Forelimb muscle (tissue), 1 donor: ENCODE measurements at regions not wholly inside any gene's neighbourhood (a gene's known extent, or its start where the extent isn't known, plus 50 kb on each side); places are given as distances from the start of the nearest gene placed in this dataset.
A peak's percentile ranks its signal among the peaks of the same experiment; 100 is the strongest.
"Not testable (repeated sequence)": the region's sequence is repeated elsewhere in the genome, so short reads cannot be mapped to it uniquely, and the experiment has no call there.

ENCODE experiments used
- DNase-seq: peaks from one replicate; pipeline ENCODE4 v3.0.0-alpha.2; 2013; ENCODE audit warnings: low read depth

DNA sequence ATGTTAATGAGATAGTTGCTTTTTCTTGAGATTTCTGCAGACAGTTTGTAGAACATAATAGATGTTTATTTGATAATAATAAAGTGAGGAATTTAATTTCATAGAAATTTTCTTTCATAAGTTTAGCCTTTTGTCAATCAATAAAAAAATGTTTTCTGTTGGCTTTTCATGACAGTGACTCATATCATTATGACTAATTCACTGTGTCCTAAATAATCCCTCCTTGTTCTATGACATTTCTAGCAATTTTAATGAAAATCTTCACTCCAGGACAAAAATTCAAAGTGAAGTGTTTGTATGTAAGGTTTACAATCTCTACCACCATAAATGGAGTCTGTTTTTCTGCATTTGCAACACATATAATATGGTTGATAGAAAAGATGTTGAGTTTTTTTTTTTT is 109.9 kb downstream of the UTRN start:
- DNase-seq, result no peak

DNA sequence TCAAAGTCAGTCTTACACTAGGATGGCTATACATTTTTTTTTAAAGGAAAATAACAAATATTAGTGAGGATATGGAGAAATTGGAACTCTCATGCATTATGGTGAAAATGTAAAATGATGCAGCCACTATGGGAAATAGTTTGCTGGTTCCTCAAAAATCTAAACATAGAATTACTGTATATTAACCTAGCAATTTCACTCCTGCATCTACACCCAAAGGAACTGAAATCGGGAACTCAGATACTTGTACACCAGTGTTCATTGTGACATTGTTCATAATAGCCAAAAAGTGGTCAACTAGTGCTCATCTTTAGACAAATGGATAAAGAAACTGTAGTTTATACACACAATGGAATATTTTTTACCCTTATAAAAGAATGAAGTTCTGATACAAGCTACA is 110.7 kb downstream of the UTRN start:
- DNase-seq, result no peak

DNA sequence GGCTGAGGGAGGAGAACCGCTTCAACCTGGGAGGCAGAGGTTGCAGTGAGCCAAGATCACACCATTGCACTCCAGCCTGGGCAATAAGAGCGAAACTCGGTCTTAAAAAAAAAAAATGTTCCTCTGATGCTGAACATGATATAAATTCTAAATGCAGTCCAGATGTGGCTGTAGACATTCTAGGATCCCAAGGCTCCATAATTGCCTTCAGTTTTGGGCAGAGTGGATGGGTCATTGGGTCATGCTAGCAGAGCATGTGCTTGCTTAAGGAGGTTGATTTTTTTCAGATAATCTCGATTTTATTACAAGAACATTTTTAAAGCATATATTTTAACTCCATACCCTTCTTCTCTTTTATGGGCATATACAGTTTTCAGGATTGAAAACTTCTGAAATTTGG is 112.0 kb downstream of the UTRN start:
- DNase-seq, result no peak

DNA sequence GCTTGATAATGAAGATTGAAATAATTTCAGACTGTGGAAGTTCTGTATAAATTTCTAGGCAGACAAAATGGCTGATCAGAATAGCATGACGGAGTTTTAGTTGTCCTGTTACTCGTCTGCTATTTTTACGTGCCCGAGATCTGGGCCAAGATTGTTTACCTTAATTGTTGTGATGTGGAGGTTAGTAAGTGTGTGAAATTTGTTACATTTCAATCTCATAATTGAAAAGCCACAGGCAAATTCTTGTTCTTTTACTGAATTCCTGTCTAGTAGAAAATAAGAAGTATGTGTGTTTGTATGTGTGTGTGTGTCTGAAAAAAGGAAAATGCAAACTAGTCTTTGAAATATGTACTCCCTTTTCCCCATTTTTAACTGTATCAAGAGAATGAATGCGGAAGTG is 115.2 kb downstream of the UTRN start:
- no peak for DNase-seq

GRCh38 chr6:144401736-144402733 is 116.9 kb downstream of the UTRN start:
- no peak for DNase-seq

GRCh38 chr6:144402750-144403149 is 117.6 kb downstream of the UTRN start:
- no peak for DNase-seq

DNA sequence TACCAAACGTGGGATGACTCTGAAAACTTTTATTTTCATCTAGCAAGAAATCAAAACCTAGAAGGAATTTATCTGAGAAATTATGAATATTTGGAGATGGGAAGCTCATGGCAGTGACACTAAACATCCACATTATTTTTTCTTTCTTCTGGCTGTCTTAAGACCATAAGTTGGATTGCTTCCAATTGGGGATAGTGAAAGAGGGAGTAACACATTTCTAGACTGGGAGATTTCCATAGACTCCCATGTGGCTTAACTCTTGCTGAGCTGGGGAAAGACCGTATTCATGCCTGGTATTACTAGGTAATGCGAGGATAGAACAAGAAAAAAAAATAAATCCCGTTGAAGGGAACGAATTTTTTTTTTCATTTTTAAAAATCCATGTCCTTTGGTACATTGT is 120.0 kb downstream of the UTRN start:
- peak; percentile 26 for DNase-seq

DNA sequence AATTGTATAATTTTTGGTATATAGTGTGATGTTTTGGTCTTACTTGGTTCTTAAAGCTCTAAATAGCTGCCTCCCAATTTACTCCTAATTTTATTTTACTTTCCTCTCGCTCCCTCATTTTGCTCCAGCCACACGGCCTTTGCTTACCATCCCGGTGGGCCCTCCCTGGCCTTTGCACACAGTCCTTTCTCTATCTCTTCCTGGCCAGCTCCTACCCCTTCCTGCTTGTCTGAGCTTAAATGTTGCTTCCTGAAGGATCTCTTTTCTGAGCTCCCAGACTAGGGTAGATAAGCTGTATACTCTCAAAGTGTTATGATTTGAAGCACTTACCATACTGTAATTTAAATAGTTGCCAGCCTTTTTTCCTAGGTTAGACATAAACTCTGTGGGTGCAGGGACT is 121.7 kb downstream of the UTRN start:
- DNase-seq, result no peak

- DNase-seq, result peak; percentile 34
These were observed 123.0 kb downstream of the UTRN start for GRCh38 chr6:144408161-144408560.

- DNase-seq, result no peak
These were observed 124.9 kb downstream of the UTRN start for GRCh38 chr6:144410059-144410458.

DNA sequence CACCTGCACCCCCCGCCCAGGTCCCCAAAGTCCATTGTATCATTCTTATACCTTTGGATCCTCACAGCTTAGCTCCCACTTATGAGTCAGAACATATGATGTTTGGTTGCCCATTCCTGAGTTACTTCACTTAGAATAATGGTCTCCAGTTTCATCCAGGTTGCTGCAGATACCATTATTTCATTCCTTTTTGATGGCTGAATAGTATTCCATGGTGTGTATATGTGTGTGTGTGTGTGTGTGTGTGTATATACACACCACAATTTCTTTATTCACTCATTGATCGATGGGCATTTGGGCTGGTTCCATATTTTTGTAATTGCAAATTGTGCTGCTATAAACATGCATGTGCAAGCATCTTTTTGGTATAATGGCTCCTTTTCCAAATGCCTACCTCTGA is 125.4 kb downstream of the UTRN start:
- DNase-seq, result not testable (repeated sequence)

DNA sequence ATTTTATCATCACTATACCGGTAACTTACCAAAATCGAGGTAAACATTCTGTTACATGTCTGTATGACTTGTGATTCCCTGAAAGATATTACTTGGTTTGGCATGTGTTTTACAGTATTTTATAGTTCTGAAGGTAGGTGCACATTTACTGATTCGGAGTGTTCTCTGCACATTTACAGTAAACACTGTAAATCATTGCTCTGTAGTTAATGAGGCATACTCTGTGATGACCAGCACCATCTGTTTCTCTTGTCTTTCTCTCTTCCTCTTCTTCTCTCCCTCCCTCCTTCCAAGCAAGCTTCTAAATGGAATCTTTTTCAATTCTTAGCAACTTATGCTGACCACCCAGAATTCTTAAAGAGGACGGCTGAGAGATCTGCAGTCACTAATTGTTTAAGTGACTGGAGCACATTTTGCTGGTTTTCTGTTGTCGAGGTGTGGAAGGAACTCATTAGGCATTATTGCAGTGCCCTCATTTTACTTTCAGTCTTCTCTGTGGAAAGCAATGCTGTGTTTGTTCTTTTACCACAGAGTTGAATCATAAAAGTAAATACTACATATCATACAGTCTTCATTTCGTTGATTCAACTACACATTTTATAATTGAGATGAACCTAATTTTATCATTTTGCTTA is 126.5 kb downstream of the UTRN start:
- no peak for DNase-seq

- DNase-seq, result no peak
These were observed 128.3 kb downstream of the UTRN start for GRCh38 chr6:144413418-144413817.

GRCh38 chr6:144415014-144415413 is 129.9 kb downstream of the UTRN start:
- DNase-seq, result no peak

- DNase-seq, result no peak
These were observed 130.7 kb downstream of the UTRN start for GRCh38 chr6:144415835-144416237.

GRCh38 chr6:144416244-144416643 is 131.1 kb downstream of the UTRN start:
- no peak for DNase-seq

- DNase-seq, result no peak
These were observed 131.6 kb downstream of the UTRN start for GRCh38 chr6:144416773-144417172.

- DNase-seq, result no peak
These were observed 132.5 kb downstream of the UTRN start for GRCh38 chr6:144417681-144418080.

DNA sequence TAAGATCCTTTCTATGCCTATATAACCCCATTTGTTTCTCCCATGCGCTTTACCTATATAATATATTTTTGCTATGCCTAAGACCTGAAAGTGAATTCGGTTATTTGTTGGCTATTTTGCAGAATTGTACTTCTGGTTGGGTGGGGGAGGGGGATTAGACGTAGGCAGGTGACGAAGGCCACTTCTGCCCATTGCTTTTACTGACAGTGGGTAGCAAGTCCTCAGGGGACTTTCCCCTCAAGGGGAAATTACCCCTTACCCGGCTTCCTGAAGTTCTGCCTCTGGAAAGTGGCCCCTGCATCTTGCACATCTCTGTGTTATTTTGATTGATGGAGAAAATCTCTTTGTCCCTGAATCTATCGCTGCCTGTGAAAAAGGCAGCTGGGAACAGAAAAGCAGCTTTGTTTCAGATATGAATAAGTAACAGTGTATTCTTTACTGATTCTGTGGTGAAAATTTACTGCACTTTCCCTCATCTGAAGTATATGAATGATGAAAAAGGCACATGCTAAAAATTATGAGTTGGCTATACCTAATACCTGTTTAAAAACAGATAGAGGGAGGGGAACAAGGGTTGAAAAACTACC is 133.9 kb downstream of the UTRN start:
- DNase-seq, result no peak

DNA sequence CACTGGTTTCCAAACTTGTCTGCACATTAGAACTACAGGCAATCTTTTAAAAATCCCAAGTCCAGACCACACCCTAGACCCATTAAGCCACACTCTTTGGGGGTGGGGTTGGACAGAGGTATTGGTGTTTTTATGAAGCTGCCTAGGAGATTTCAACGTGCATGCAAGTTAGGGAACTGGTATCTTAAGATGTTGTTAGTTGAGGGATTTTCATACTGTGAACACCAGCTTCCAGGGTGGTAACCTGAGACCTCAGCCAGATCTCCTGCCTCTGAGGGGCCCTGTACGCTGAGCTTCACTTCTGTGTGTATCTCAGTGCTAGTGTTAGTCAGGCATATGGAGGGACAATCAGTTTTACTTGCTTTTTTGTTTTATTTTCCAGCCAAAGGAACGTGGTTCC is 138.0 kb downstream of the UTRN start:
- DNase-seq, result no peak

DNA sequence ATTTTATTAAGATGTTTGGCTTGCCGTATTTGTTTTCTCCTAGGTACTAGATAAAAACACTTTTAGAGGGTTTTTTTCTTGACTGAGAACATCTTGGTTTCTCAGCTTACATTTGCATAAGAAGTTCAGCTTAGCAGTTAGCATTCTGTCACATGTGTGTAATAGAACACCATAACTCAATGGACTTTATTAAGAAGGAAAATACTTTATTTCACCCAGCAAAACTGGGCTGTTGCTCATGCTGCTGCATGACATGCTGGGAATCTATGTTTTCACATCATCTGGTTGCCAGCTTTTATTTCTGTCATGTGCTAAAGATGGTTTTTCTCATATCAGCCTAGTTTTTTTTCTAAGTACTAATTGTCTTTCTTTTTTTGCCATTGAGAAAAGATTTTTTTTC is 144.6 kb downstream of the UTRN start:
- no peak for DNase-seq

GRCh38 chr6:144433446-144433845 is 148.3 kb downstream of the UTRN start:
- DNase-seq, result not testable (repeated sequence)
